ENCODE measurements at regions not wholly inside any gene's neighbourhood (a gene's known extent, or its start where the extent isn't known, plus 50 kb on each side); places are given as distances from the start of the nearest gene placed in this dataset.

DNA sequence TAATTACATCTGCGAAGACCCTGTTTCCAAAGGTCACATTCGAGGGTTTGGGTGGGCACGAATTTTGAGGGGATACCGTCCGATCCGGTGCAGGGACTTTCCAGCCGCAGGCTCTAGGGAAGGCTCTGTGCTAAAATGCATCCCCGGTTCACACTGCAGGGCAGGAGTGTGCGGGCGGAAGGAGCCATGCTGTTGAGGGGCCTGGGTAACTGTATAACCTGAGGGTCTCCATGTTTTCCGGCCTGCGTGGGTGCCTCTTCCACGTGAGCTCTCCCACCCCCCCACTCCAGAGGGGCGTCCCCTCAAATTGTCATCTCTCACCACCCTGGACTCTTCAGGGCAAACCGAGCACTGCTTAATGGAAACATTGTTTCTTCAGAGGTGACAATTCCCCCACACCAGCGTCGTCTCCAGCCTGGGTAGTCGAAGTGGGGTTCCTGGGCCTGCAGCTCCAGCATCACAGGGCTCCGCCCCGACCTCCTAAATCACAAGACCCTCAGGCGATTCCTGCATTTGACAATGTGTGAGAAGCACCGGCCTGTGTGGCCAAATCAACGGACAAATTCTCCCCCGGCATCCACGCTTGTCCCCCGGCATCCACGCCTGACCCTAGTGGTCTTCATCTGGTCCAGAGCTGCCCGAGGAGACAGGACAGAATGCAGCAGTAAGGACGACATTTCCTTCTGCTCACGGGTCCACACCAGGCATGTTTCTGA lies 51.2 kb downstream of the FOXL3 start:
- TF ChIP-seq EZH2 (IDR thresholded peaks at IDR 0.05; ENCODE audit: low read length): no peak
- TF ChIP-seq, protein P1, sequence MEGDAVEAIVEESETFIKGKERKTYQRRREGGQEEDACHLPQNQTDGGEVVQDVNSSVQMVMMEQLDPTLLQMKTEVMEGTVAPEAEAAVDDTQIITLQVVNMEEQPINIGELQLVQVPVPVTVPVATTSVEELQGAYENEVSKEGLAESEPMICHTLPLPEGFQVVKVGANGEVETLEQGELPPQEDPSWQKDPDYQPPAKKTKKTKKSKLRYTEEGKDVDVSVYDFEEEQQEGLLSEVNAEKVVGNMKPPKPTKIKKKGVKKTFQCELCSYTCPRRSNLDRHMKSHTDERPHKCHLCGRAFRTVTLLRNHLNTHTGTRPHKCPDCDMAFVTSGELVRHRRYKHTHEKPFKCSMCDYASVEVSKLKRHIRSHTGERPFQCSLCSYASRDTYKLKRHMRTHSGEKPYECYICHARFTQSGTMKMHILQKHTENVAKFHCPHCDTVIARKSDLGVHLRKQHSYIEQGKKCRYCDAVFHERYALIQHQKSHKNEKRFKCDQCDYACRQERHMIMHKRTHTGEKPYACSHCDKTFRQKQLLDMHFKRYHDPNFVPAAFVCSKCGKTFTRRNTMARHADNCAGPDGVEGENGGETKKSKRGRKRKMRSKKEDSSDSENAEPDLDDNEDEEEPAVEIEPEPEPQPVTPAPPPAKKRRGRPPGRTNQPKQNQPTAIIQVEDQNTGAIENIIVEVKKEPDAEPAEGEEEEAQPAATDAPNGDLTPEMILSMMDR (optimal IDR thresholded peaks at IDR 0.05 in 1 of 3, IDR thresholded peaks at IDR 0.05 in 1 of 3, conservative IDR thresholded peaks at IDR 0.05 in 1 of 3; ENCODE audit: extremely low read depth in 1 of 3, insufficient read depth in 2 of 3, low read length in 3 of 3): no peak

All from keratinocyte (primary cell).